KMS-11 (cell line): ENCODE measurements at regions not wholly inside any gene's neighbourhood (a gene's known extent, or its start where the extent isn't known, plus 50 kb on each side); places are given as distances from the start of the nearest gene placed in this dataset.

Experiments
- H2AFZ ChIP-seq: fragments of 200-600 bp; sonication (generic); 2 replicates; pipeline ENCODE4 v1.6.1; 2016; ENCODE audit warnings: antibody characterized with exemption, mixed run types, low read depth
- H3K27ac ChIP-seq: fragments of 200-600 bp; sonication (generic); 2 replicates; pipeline ENCODE4 v1.6.1; 2016; ENCODE audit warnings: mild to moderate bottlenecking, mixed run types
- H3K27me3 ChIP-seq: fragments of 200-600 bp; sonication (generic); 2 replicates; pipeline ENCODE4 v1.6.1; 2017; ENCODE audit warnings: mild to moderate bottlenecking, low read depth, mixed run types, moderate library complexity; ENCODE audit not compliant: insufficient read depth
- H3K36me3 ChIP-seq: fragments of 200-600 bp; sonication (generic); 2 replicates; pipeline ENCODE4 v1.6.1; 2017; ENCODE audit warnings: mild to moderate bottlenecking, mixed run types; ENCODE audit not compliant: insufficient read depth
- H3K4me1 ChIP-seq: fragments of 200-600 bp; sonication (generic); 2 replicates; pipeline ENCODE4 v1.6.1; 2016; ENCODE audit warnings: mild to moderate bottlenecking, low read depth, mixed run types; ENCODE audit not compliant: poor library complexity, severe bottlenecking
- H3K4me2 ChIP-seq: fragments of 200-600 bp; sonication (generic); 2 replicates; pipeline ENCODE4 v1.7.0; 2016; ENCODE audit warnings: mild to moderate bottlenecking, mixed run types
- H3K4me3 ChIP-seq: fragments of 200-600 bp; sonication (generic); IDR thresholded peaks from 2 replicates; pipeline ENCODE4 v1.6.1; 2017; ENCODE audit warnings: low read depth, low read length, mixed read lengths; ENCODE audit not compliant: insufficient read depth
- H3K79me2 ChIP-seq: fragments of 200-600 bp; sonication (generic); 2 replicates; pipeline ENCODE4 v1.6.1; 2016; ENCODE audit warnings: low read depth, mixed run types; ENCODE audit not compliant: insufficient read depth
- H3K9ac ChIP-seq: fragments of 200-600 bp; sonication (generic); 2 replicates; pipeline ENCODE4 v1.6.1; 2016; ENCODE audit warnings: mild to moderate bottlenecking, mixed run types
- H4K20me1 ChIP-seq: fragments of 200-600 bp; sonication (generic); 2 replicates; pipeline ENCODE4 v1.6.1; 2016; ENCODE audit warnings: mild to moderate bottlenecking, mixed run types; ENCODE audit not compliant: insufficient read depth
- CTCF ChIP-seq: fragments of 200-600 bp; sonication (generic); conservative IDR thresholded peaks from 2 replicates; pipeline ENCODE4 v1.6.1; 2017; ENCODE audit warnings: low read depth, mild to moderate bottlenecking, antibody characterized with exemption, low read length, moderate library complexity, mixed read lengths

- Histone ChIP-seq H2AFZ (no peak overlapping the region), H3K4me2 (no peak overlapping the region), H3K4me1 (no peaks in the 10 kb centered on the region)
These were observed 154.5 kb upstream of the CLEC14A start for GRCh38 chr14:38410442-38410841.

GRCh38 chr14:38409071-38409705 lies 153.3 kb upstream of the CLEC14A start:
- Histone ChIP-seq H3K27me3 (no peaks in the 10 kb centered on the region), H3K79me2 (no peaks in the 10 kb centered on the region), H3K36me3 (no peaks in the 10 kb centered on the region), H3K4me2 (no peak overlapping the region), H3K4me3 (no peak overlapping the region), H4K20me1 (no peaks in the 10 kb centered on the region), H2AFZ (no peak overlapping the region), H3K4me1 (no peaks in the 10 kb centered on the region), H3K27ac (no peak overlapping the region), H3K9ac (no peak overlapping the region)
- no peak for TF ChIP-seq CTCF

More at GRCh38 chr14:38410442-38410841, 154.5 kb upstream of the CLEC14A start:
- no peak for TF ChIP-seq CTCF
- H3K27me3 ChIP-seq = no peaks in the 10 kb centered on the region
- H4K20me1 ChIP-seq = no peaks in the 10 kb centered on the region
- H3K4me3 ChIP-seq = no peak overlapping the region
- no peaks in the 10 kb centered on the region for H3K36me3 ChIP-seq
- H3K9ac ChIP-seq = no peak overlapping the region
- no peaks in the 10 kb centered on the region for H3K79me2 ChIP-seq
- H3K27ac ChIP-seq = no peak overlapping the region

- Histone ChIP-seq H2AFZ (no peak overlapping the region), H3K36me3 (no peaks in the 10 kb centered on the region), H3K4me3 (no peak overlapping the region), H3K4me2 (no peak overlapping the region), H3K9ac (no peak overlapping the region), H4K20me1 (no peaks in the 10 kb centered on the region), H3K27me3 (no peaks in the 10 kb centered on the region), H3K27ac (no peak overlapping the region), H3K4me1 (no peaks in the 10 kb centered on the region), H3K79me2 (no peaks in the 10 kb centered on the region)
- no peak for TF ChIP-seq CTCF
These were observed 150.2 kb upstream of the CLEC14A start for GRCh38 chr14:38405851-38406635.

GRCh38 chr14:38404616-38405015 lies 148.7 kb upstream of the CLEC14A start:
- Histone ChIP-seq H3K27me3 (no peaks in the 10 kb centered on the region), H3K36me3 (no peaks in the 10 kb centered on the region), H3K27ac (no peak overlapping the region), H3K79me2 (no peaks in the 10 kb centered on the region), H3K4me3 (no peak overlapping the region), H3K4me2 (no peak overlapping the region), H3K9ac (no peak overlapping the region), H4K20me1 (no peaks in the 10 kb centered on the region), H2AFZ (no peak overlapping the region), H3K4me1 (no peaks in the 10 kb centered on the region)
- no peak for TF ChIP-seq CTCF
